ENCODE measurements at regions not wholly inside any gene's neighbourhood (a gene's known extent, or its start where the extent isn't known, plus 50 kb on each side); places are given as distances from the start of the nearest gene placed in this dataset.

GRCh38 chr10:123544986-123545385 is 121.2 kb upstream of the GPR26 start:
- POLR2A ChIA-PET: no interaction called here
- Mint-ChIP-seq H3K4me1 (ENCODE audit: low read depth) (no peaks in the 10 kb centered on the region), H3K9me3 (peaks cover 2% of the 10 kb centered on the region), H3K4me3 (no peak overlapping the region), H3K36me3 (ENCODE audit: low read depth) (no peaks in the 10 kb centered on the region), H3K27me3 (peaks cover 34% of the 10 kb centered on the region), H3K27ac (no peak overlapping the region)
- no peak overlapping the region for H3K4me3 ChIP-seq (ENCODE audit: low read length)
- no peak overlapping the region for H3K27ac ChIP-seq (ENCODE audit: low read depth in 1 of 2, low read length in 2 of 2)
- H3K36me3 ChIP-seq (ENCODE audit: insufficient read depth, low read length): no peaks in the 10 kb centered on the region
- no peak for ATAC-seq (ENCODE audit: poor library complexity)
- DNase-seq: no peak
- TF ChIP-seq, protein P1, sequence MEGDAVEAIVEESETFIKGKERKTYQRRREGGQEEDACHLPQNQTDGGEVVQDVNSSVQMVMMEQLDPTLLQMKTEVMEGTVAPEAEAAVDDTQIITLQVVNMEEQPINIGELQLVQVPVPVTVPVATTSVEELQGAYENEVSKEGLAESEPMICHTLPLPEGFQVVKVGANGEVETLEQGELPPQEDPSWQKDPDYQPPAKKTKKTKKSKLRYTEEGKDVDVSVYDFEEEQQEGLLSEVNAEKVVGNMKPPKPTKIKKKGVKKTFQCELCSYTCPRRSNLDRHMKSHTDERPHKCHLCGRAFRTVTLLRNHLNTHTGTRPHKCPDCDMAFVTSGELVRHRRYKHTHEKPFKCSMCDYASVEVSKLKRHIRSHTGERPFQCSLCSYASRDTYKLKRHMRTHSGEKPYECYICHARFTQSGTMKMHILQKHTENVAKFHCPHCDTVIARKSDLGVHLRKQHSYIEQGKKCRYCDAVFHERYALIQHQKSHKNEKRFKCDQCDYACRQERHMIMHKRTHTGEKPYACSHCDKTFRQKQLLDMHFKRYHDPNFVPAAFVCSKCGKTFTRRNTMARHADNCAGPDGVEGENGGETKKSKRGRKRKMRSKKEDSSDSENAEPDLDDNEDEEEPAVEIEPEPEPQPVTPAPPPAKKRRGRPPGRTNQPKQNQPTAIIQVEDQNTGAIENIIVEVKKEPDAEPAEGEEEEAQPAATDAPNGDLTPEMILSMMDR (IDR thresholded peaks at IDR 0.05): no peak
- CTCF ChIA-PET: no interaction called here
- peaks cover 0 to 5% of the 10 kb centered on the region in 2 experiments for H3K27me3 ChIP-seq (ENCODE audit: control insufficient read depth in 1 of 2, insufficient read depth in 2 of 2, low read length in 2 of 2)
- no peaks in the 10 kb centered on the region for H3K9me3 ChIP-seq (ENCODE audit: control insufficient read depth in 1 of 2, insufficient read depth in 1 of 2, low read length in 2 of 2)
- no peaks in the 10 kb centered on the region for H3K4me1 ChIP-seq (ENCODE audit: insufficient read depth, low read length)
- intact Hi-C loops (cut with DNase I, micrococcal nuclease): no loop called here

- H3K36me3 Mint-ChIP-seq (ENCODE audit: low read depth): no peaks in the 10 kb centered on the region
- no peak for DNase-seq
- H3K36me3 ChIP-seq (ENCODE audit: insufficient read depth, low read length): no peaks in the 10 kb centered on the region
- no peak overlapping the region for H3K4me3 ChIP-seq (ENCODE audit: low read length)
- H3K4me1 Mint-ChIP-seq (ENCODE audit: low read depth): no peaks in the 10 kb centered on the region
- peaks cover 0 to 5% of the 10 kb centered on the region in 2 experiments for H3K27me3 ChIP-seq (ENCODE audit: control insufficient read depth in 1 of 2, insufficient read depth in 2 of 2, low read length in 2 of 2)
- H3K4me1 ChIP-seq (ENCODE audit: insufficient read depth, low read length): no peaks in the 10 kb centered on the region
- TF ChIP-seq, protein P1 (IDR thresholded peaks at IDR 0.05): no peak
- peaks cover 2% of the 10 kb centered on the region for H3K9me3 Mint-ChIP-seq
- ChIA-PET POLR2A (no interaction called here), CTCF (no interaction called here)
- H3K27me3 Mint-ChIP-seq: peaks cover 31% of the 10 kb centered on the region
- H3K4me3 Mint-ChIP-seq: no peak overlapping the region
- H3K27ac Mint-ChIP-seq: no peak overlapping the region
- H3K9me3 ChIP-seq (ENCODE audit: control insufficient read depth in 1 of 2, insufficient read depth in 1 of 2, low read length in 2 of 2): peaks cover 0 to 6% of the 10 kb centered on the region in 2 experiments
- no peak overlapping the region for H3K27ac ChIP-seq (ENCODE audit: low read depth in 1 of 2, low read length in 2 of 2)
- no peak for ATAC-seq (ENCODE audit: poor library complexity)
- intact Hi-C loops (cut with DNase I, micrococcal nuclease): no loop called here
These were observed 117.4 kb upstream of the GPR26 start for GRCh38 chr10:123548770-123549169.

- Histone ChIP-seq H3K4me1 (ENCODE audit: insufficient read depth, low read length) (no peaks in the 10 kb centered on the region), H3K36me3 (ENCODE audit: insufficient read depth, low read length) (no peaks in the 10 kb centered on the region), H3K27ac (ENCODE audit: low read depth in 1 of 2, low read length in 2 of 2) (no peak overlapping the region), H3K27me3 (ENCODE audit: control insufficient read depth in 1 of 2, insufficient read depth in 2 of 2, low read length in 2 of 2) (peaks cover 0 to 5% of the 10 kb centered on the region in 2 experiments), H3K4me3 (ENCODE audit: low read length) (no peak overlapping the region), H3K9me3 (ENCODE audit: control insufficient read depth in 1 of 2, insufficient read depth in 1 of 2, low read length in 2 of 2) (peaks cover 0 to 6% of the 10 kb centered on the region in 2 experiments)
- ATAC-seq (ENCODE audit: poor library complexity) (no peak), DNase-seq (no peak)
- intact Hi-C loops (cut with DNase I, micrococcal nuclease): loop anchor here in 1 of 2 experiments (10.0 kb wide), 1 partner anchor 985 kb away; the partner anchor contains the start of gene DMBT1
- H3K27ac Mint-ChIP-seq: no peak overlapping the region
- H3K9me3 Mint-ChIP-seq: peaks cover 1% of the 10 kb centered on the region
- ChIA-PET CTCF (no interaction called here), POLR2A (no interaction called here)
- peaks cover 32% of the 10 kb centered on the region for H3K27me3 Mint-ChIP-seq
- no peaks in the 10 kb centered on the region for H3K36me3 Mint-ChIP-seq (ENCODE audit: low read depth)
- H3K4me1 Mint-ChIP-seq (ENCODE audit: low read depth): no peaks in the 10 kb centered on the region
- TF ChIP-seq, protein P1 (IDR thresholded peaks at IDR 0.05): no peak
- H3K4me3 Mint-ChIP-seq: no peak overlapping the region
These were observed 116.2 kb upstream of the GPR26 start for GRCh38 chr10:123549761-123550454.
